K562 (cell line): ENCODE measurements at regions not wholly inside any gene's neighbourhood (a gene's known extent, or its start where the extent isn't known, plus 50 kb on each side); places are given as distances from the start of the nearest gene placed in this dataset.

ENCODE experiments used
- ATAC-seq: fragments of 200-7000 bp; cut with Tn5 transposase; 3 replicates; pipeline ENCODE4 v1.9.1; 2020; ENCODE audit warnings: moderate library complexity
- BruUV-seq: library from RNA; stranded (reverse); fragments of 400-500 nt; replicated peaks from 2 replicates; lab custom pipeline; 2021; lab: Mats Ljungman, UMichigan
- CTCF ChIA-PET: fragments of 300-600 bp; formaldehyde crosslinking; extraction: SDS; loops from one replicate; lab custom pipeline; 2021; ENCODE audit warnings: low intra/inter-chr PET ratio; lab: Yijun Ruan, JAX
- POLR2A ChIA-PET: fragments of 300-600, 350-650 bp; sonication (Branson Sonifier 250); formaldehyde crosslinking; extraction: SDS; loops from one replicate; lab custom pipeline; 2021; ENCODE audit warnings: antibody characterized with exemption, inconsistent platforms; lab: Yijun Ruan, JAX
- DNase-seq, 4 experiments: peaks; one replicate each; pipeline versions ENCODE4 v3.0.0 to v3.0.0-alpha.2; 2011 to 2018; ENCODE audit warnings: low spot score in 3 of 4, mixed read lengths in 3 of 4; ENCODE audit errors: extremely low read depth in 1 of 4
- FAIRE-seq: peaks from 2 replicates; lab custom pipeline; 2011; peaks lifted over from hg19 to GRCh38; lab: Jason Lieb, UNC
- H2AFZ ChIP-seq: 2 replicates; pipeline ENCODE4 v1.6.0; 2011; ENCODE audit warnings: low read depth, low read length, control low read depth, inconsistent platforms
- H3K27ac ChIP-seq: fragments of 200-600 bp; 3 replicates; pipeline ENCODE4 v1.8.0; 2011; ENCODE audit warnings: low read depth, mild to moderate bottlenecking, control low read depth, inconsistent platforms, low read length, moderate library complexity, mixed read lengths; ENCODE audit errors: extremely low read depth
- H3K27me3 ChIP-seq, 2 experiments: fragments of 300-600 bp in 1 of 2; 2 replicates in 1 of 2; 3 replicates in 1 of 2; pipeline versions ENCODE4 v1.6.0 to v1.8.0; 2011; ENCODE audit warnings: inconsistent platforms in 2 of 2, low read length in 2 of 2, mild to moderate bottlenecking in 1 of 2, mixed read lengths in 1 of 2, moderate library complexity in 1 of 2; ENCODE audit not compliant: control insufficient read depth in 2 of 2, insufficient read depth in 2 of 2
- H3K36me3 ChIP-seq: fragments of 300-600 bp; 3 replicates; pipeline ENCODE4 v1.8.0; 2011; ENCODE audit warnings: mild to moderate bottlenecking, low read length, inconsistent platforms; ENCODE audit not compliant: control insufficient read depth, insufficient read depth
- H3K4me1 ChIP-seq, 2 experiments: fragments of 200-600 bp in 1 of 2; replicated peaks in 1 of 2; 2 replicates in 1 of 2; 3 replicates in 1 of 2; pipeline versions ENCODE4 v1.5.1 to v1.8.0; 2011; ENCODE audit warnings: inconsistent platforms in 2 of 2, low read length in 2 of 2, mild to moderate bottlenecking in 1 of 2, mixed read lengths in 1 of 2, moderate library complexity in 1 of 2; ENCODE audit not compliant: control insufficient read depth in 2 of 2, insufficient read depth in 2 of 2
- H3K4me2 ChIP-seq: 2 replicates; pipeline ENCODE4 v1.6.1; 2011; ENCODE audit warnings: low read length, control low read depth, inconsistent platforms, mixed read lengths; ENCODE audit not compliant: insufficient read depth
- H3K4me3 ChIP-seq: fragments of 200-600 bp; sonication (generic), shearing (Covaris generic); 2 replicates; pipeline ENCODE4 v1.5.1; 2016; ENCODE audit warnings: control low read depth, inconsistent platforms
- H3K79me2 ChIP-seq: fragments of 200-600 bp; 3 replicates; pipeline ENCODE4 v1.8.0; 2011; ENCODE audit warnings: low read length, inconsistent platforms; ENCODE audit not compliant: control insufficient read depth, insufficient read depth
- H3K9ac ChIP-seq, 2 experiments: 2 replicates each; pipeline versions ENCODE4 v1.6.0 to v1.6.1; 2011; ENCODE audit warnings: low read depth in 2 of 2, low read length in 2 of 2, control low read depth in 1 of 2, inconsistent platforms in 1 of 2, mild to moderate bottlenecking in 1 of 2, mixed read lengths in 1 of 2; ENCODE audit not compliant: insufficient read depth in 1 of 2
- H3K9me1 ChIP-seq: one replicate; pipeline ENCODE4 v1.6.0; 2011; ENCODE audit warnings: inconsistent platforms, mild to moderate bottlenecking, low read length, moderate library complexity; ENCODE audit not compliant: control insufficient read depth, insufficient read depth
- H3K9me3 ChIP-seq: replicated peaks from 2 replicates; pipeline ENCODE4 v1.5.1; 2011; ENCODE audit warnings: low read depth, low read length, inconsistent platforms; ENCODE audit not compliant: control insufficient read depth, insufficient read depth
- H4K20me1 ChIP-seq: replicated peaks from 2 replicates; pipeline ENCODE4 v1.6.1; 2011; ENCODE audit warnings: low read length, inconsistent platforms, mixed read lengths; ENCODE audit not compliant: control insufficient read depth, insufficient read depth
- CCNT2 ChIP-seq: IDR thresholded peaks from 2 replicates; pipeline ENCODE4 v1.6.1; 2011; ENCODE audit warnings: borderline replicate concordance, low read depth, mild to moderate bottlenecking, moderate library complexity, mixed read lengths, low read length; ENCODE audit not compliant: insufficient read length; ENCODE audit errors: extremely low read depth
- CTCF ChIP-seq, 3 experiments: IDR thresholded peaks in 2 of 3; conservative IDR thresholded peaks in 1 of 3; 2 replicates each; pipeline ENCODE4 v1.5.1; 2011 to 2012; ENCODE audit warnings: low read length in 3 of 3, mild to moderate bottlenecking in 3 of 3, control low read depth in 2 of 3, improper control_type of control experiment in 1 of 3, inconsistent platforms in 1 of 3, low read depth in 1 of 3, mixed read lengths in 1 of 3, moderate library complexity in 1 of 3; ENCODE audit not compliant: insufficient read depth in 2 of 3
- EZH2 ChIP-seq: IDR thresholded peaks from 2 replicates; pipeline ENCODE4 v1.6.1; 2012; ENCODE audit warnings: low read depth, mild to moderate bottlenecking, inconsistent platforms, low read length, borderline replicate concordance
- HMGXB4 ChIP-seq: sonication (generic); formaldehyde crosslinking; IDR thresholded peaks from 2 replicates; pipeline ENCODE4 v1.8.1; 2023; ENCODE audit warnings: mild to moderate bottlenecking, missing genetic modification reagents
- RBFOX2 ChIP-seq: fragments of 200-400 bp; formaldehyde crosslinking; IDR thresholded peaks from 2 replicates; pipeline ENCODE4 v1.6.1; 2017; ENCODE audit warnings: low read depth, mild to moderate bottlenecking, low read length, moderate library complexity
- THRB ChIP-seq: fragments of 450-650 bp; formaldehyde crosslinking; conservative IDR thresholded peaks from 2 replicates; pipeline ENCODE4 v1.4.0; 2022; ENCODE audit warnings: mild to moderate bottlenecking, missing genetic modification characterization
- WGBS: fragments of 100-300 bp; shearing (Covaris generic); methylation state at CpG from one replicate; pipeline ENCODE4 v1.1.6; 2016; ENCODE audit warnings: low coverage, mixed read lengths; ENCODE audit not compliant: insufficient coverage; ENCODE audit errors: missing lambda C conversion rate; 5-methylcytosine and 5-hydroxymethylcytosine counted together
- in situ Hi-C: fragments of 300-500 bp; cut with MboI; formaldehyde crosslinking; loops from 4 replicates; pipeline ENCODE4 v1.15.0; 2018; ENCODE audit warnings: inconsistent platforms, mixed read lengths
- intact Hi-C: fragments of 100-400 bp; cut with micrococcal nuclease; formaldehyde crosslinking; loops from 2 replicates; pipeline ENCODE4 v1.14.2; 2022

DNA sequence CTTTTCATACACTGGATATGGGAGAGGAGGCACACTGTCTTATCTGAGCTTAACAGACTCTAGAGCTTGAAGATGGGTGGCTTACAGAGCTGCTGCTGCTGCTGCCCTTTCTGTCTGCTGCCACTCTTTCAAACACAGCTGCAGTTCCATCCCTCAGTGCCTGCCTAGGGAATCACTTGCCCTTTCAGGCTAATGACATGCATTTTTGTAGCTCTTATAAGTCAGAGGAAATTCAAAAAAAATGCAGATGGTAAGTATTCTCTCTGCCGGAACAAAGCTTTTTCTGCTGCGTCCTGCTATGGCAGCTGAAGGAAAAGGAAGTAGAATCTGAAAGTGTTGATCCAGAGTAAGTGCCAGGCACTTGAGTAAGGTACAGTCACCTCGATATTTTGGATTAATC is 460.4 kb upstream of the DIAPH2 start:
- 0% methylated on average over 3 of the region's 3 CpGs for WGBS
- Histone ChIP-seq H3K4me3 (no peak overlapping the region), H3K27ac (no peak overlapping the region), H3K9ac (no peak overlapping the region), H4K20me1 (no peaks in the 10 kb centered on the region), H3K27me3 (no peaks in the 10 kb centered on the region), H3K9me3 (no peaks in the 10 kb centered on the region), H3K36me3 (no peaks in the 10 kb centered on the region), H3K4me2 (no peak overlapping the region), H3K79me2 (no peaks in the 10 kb centered on the region), H2AFZ (no peak overlapping the region), H3K4me1 (no peaks in the 10 kb centered on the region), H3K9me1 (no peaks in the 10 kb centered on the region)
- in situ Hi-C loops, result no loop called here
- ATAC-seq (no peak), DNase-seq (no peak), FAIRE-seq (no peak)
- intact Hi-C loops, result no loop called here
- CTCF ChIA-PET, result no interaction called here
- no TSS peak for BruUV-seq
- POLR2A ChIA-PET, result no interaction called here
- TF ChIP-seq CTCF (IDR thresholded peaks at IDR 0.05 in 2 of 3, conservative IDR thresholded peaks at IDR 0.05 in 1 of 3; ENCODE audit: insufficient read depth in 2 of 3, low read depth in 1 of 3, low read length in 3 of 3), result no peak
- no peak for TF ChIP-seq RBFOX2
- no peak for TF ChIP-seq CCNT2
- TF ChIP-seq EZH2, result no peak

- Histone ChIP-seq H3K36me3 (no peaks in the 10 kb centered on the region), H3K27me3 (no peaks in the 10 kb centered on the region), H3K9me3 (no peaks in the 10 kb centered on the region), H3K9me1 (no peaks in the 10 kb centered on the region), H3K79me2 (no peaks in the 10 kb centered on the region), H3K9ac (no peak overlapping the region), H3K4me1 (no peaks in the 10 kb centered on the region), H4K20me1 (no peaks in the 10 kb centered on the region), H3K4me3 (no peak overlapping the region), H3K4me2 (no peak overlapping the region), H3K27ac (no peak overlapping the region), H2AFZ (no peak overlapping the region)
- no peak for FAIRE-seq
- intact Hi-C loops (no loop called here), in situ Hi-C loops (no loop called here)
- ATAC-seq, result no peak
- 10% methylated on average over 3 of the region's 3 CpGs for WGBS
- CTCF ChIA-PET, result no interaction called here
- no peak for TF ChIP-seq THRB (CRISPR knock-in tag)
- no peak for TF ChIP-seq HMGXB4 (CRISPR knock-in tag)
- DNase-seq, result no peak
- POLR2A ChIA-PET, result no interaction called here
- no TSS peak for BruUV-seq
Measured at GRCh38 chrX:96244955-96245354, 439.7 kb upstream of the DIAPH2 start.
